Neural cell (in vitro differentiated cells): ENCODE measurements at regions not wholly inside any gene's neighbourhood (a gene's known extent, or its start where the extent isn't known, plus 50 kb on each side); places are given as distances from the start of the nearest gene placed in this dataset.

ENCODE experiments used
- H2AFZ ChIP-seq: fragments of 200-600, 300-800 bp; sonication (generic), shearing (Covaris generic); 2 replicates; pipeline ENCODE4 v1.6.0; 2014; ENCODE audit warnings: low read depth, mild to moderate bottlenecking, antibody characterized with exemption, low read length, moderate library complexity
- H3F3A ChIP-seq: fragments of 200-600 bp; shearing (Covaris generic); 2 replicates; pipeline ENCODE4 v1.6.1; 2016; ENCODE audit warnings: mild to moderate bottlenecking, moderate library complexity, mixed read lengths, antibody characterized with exemption, low read length; ENCODE audit not compliant: insufficient read depth, poor library complexity, severe bottlenecking
- H3K27ac ChIP-seq: fragments of 200-600, 300-800 bp; sonication (generic), shearing (Covaris generic); 2 replicates; pipeline ENCODE4 v1.5.1; 2014; ENCODE audit warnings: mild to moderate bottlenecking, low read length, moderate library complexity
- H3K27me3 ChIP-seq: fragments of 300-800, 200-600 bp; sonication (generic), shearing (Covaris generic); 2 replicates; pipeline ENCODE4 v1.6.0; 2014; ENCODE audit warnings: mild to moderate bottlenecking, low read depth, low read length, moderate library complexity; ENCODE audit not compliant: insufficient read depth
- H3K36me3 ChIP-seq: fragments of 300-800, 200-600 bp; sonication (generic), shearing (Covaris generic); 2 replicates; pipeline ENCODE4 v1.5.1; 2014; ENCODE audit warnings: mild to moderate bottlenecking, antibody characterized with exemption, low read length, moderate library complexity; ENCODE audit not compliant: insufficient read depth
- H3K4me2 ChIP-seq: fragments of 300-800, 200-600 bp; sonication (generic), shearing (Covaris generic); 2 replicates; pipeline ENCODE4 v1.6.0; 2014; ENCODE audit warnings: mild to moderate bottlenecking, low read length
- H3K4me3 ChIP-seq: fragments of 300-800, 200-600 bp; sonication (generic), shearing (Covaris generic); 2 replicates; pipeline ENCODE4 v1.5.1; 2014; ENCODE audit warnings: mild to moderate bottlenecking, low read length, moderate library complexity
- H3K79me2 ChIP-seq: fragments of 200-600 bp; shearing (Covaris generic); replicated peaks from 2 replicates; pipeline ENCODE4 v1.6.0; 2014; ENCODE audit warnings: mild to moderate bottlenecking, low read length, moderate library complexity; ENCODE audit not compliant: insufficient read depth
- H3K9ac ChIP-seq: fragments of 300-800, 200-600 bp; sonication (generic), shearing (Covaris generic); 2 replicates; pipeline ENCODE4 v1.6.1; 2016; ENCODE audit warnings: mild to moderate bottlenecking, low read length, mixed read lengths
- H3K9me2 ChIP-seq: fragments of 200-600 bp; shearing (Covaris generic); 2 replicates; pipeline ENCODE4 v1.6.1; 2016; ENCODE audit warnings: mild to moderate bottlenecking, low read length, mixed read lengths; ENCODE audit not compliant: insufficient read depth
- H3K9me3 ChIP-seq: fragments of 200-600, 300-800 bp; sonication (generic), shearing (Covaris generic); 2 replicates; pipeline ENCODE4 v1.6.1; 2016; ENCODE audit warnings: mild to moderate bottlenecking, mixed run types, low read length, moderate library complexity, mixed read lengths
- H4K20me1 ChIP-seq: fragments of 200-600 bp; shearing (Covaris generic); 2 replicates; pipeline ENCODE4 v1.6.1; 2016; ENCODE audit warnings: mild to moderate bottlenecking, mixed run types; ENCODE audit not compliant: insufficient read depth
- CTCF ChIP-seq: fragments of 450-650 bp; IDR thresholded peaks from 2 replicates; pipeline ENCODE4 v1.5.1; 2014; ENCODE audit warnings: antibody characterized with exemption, mild to moderate bottlenecking, moderate library complexity; ENCODE audit not compliant: poor library complexity, severe bottlenecking
- EP300 ChIP-seq: fragments of 450-650 bp; conservative IDR thresholded peaks from 2 replicates; pipeline ENCODE4 v1.6.1; 2014; ENCODE audit warnings: antibody characterized with exemption, mild to moderate bottlenecking, moderate library complexity; ENCODE audit not compliant: poor library complexity, severe bottlenecking
- EZH2 ChIP-seq: fragments of 200-600, 300-800 bp; shearing (Covaris generic), sonication (generic); IDR thresholded peaks from 2 replicates; pipeline ENCODE4 v1.6.1; 2014; ENCODE audit warnings: antibody characterized with exemption, low read length, borderline replicate concordance, mild to moderate bottlenecking; ENCODE audit not compliant: insufficient read depth, poor library complexity, severe bottlenecking
- MXI1 ChIP-seq: fragments of 450-650 bp; conservative IDR thresholded peaks from 2 replicates; pipeline ENCODE4 v1.6.1; 2014; ENCODE audit warnings: antibody characterized with exemption, mild to moderate bottlenecking; ENCODE audit not compliant: poor library complexity, severe bottlenecking
- POLR2AphosphoS5 ChIP-seq: IDR thresholded peaks from 2 replicates; pipeline ENCODE4 v1.6.1; 2012
- RAD21 ChIP-seq: fragments of 450-650 bp; conservative IDR thresholded peaks from 2 replicates; pipeline ENCODE4 v1.6.1; 2014; ENCODE audit warnings: antibody characterized with exemption, mild to moderate bottlenecking, moderate library complexity
- REST ChIP-seq: IDR thresholded peaks from 2 replicates; pipeline ENCODE4 v1.6.1; 2012; ENCODE audit warnings: borderline replicate concordance
- SMC3 ChIP-seq: fragments of 450-650 bp; conservative IDR thresholded peaks from 2 replicates; pipeline ENCODE4 v1.6.1; 2014; ENCODE audit warnings: antibody characterized with exemption, mild to moderate bottlenecking, moderate library complexity; ENCODE audit not compliant: poor library complexity
- TAF1 ChIP-seq: IDR thresholded peaks from 2 replicates; pipeline ENCODE4 v1.6.1; 2012; ENCODE audit warnings: low read depth

GRCh38 chr4:85243857-85244256 lies 231.1 kb upstream of the ARHGAP24 start:
- no peak overlapping the region for H3K4me3 ChIP-seq
- H3K9me2 ChIP-seq = no peaks in the 10 kb centered on the region
- no peak overlapping the region for H3K9ac ChIP-seq
- no peaks in the 10 kb centered on the region for H3K9me3 ChIP-seq
- no peaks in the 10 kb centered on the region for H3F3A ChIP-seq
- no peaks in the 10 kb centered on the region for H3K27me3 ChIP-seq
- no peak overlapping the region for H3K4me2 ChIP-seq
- no peaks in the 10 kb centered on the region for H4K20me1 ChIP-seq
- no peak overlapping the region for H2AFZ ChIP-seq
- H3K79me2 ChIP-seq = no peaks in the 10 kb centered on the region
- H3K27ac ChIP-seq = no peak overlapping the region
- TF ChIP-seq TAF1 = no peak
- TF ChIP-seq EP300 = no peak
- no peaks in the 10 kb centered on the region for H3K36me3 ChIP-seq

- Histone ChIP-seq H3K36me3 (no peaks in the 10 kb centered on the region), H3K79me2 (no peaks in the 10 kb centered on the region), H3K4me2 (no peak overlapping the region), H3K9ac (no peak overlapping the region), H3F3A (no peaks in the 10 kb centered on the region), H3K9me3 (no peaks in the 10 kb centered on the region), H3K9me2 (no peaks in the 10 kb centered on the region), H3K4me3 (no peak overlapping the region), H4K20me1 (no peaks in the 10 kb centered on the region), H3K27ac (no peak overlapping the region), H3K27me3 (no peaks in the 10 kb centered on the region), H2AFZ (no peak overlapping the region)
- no peak for TF ChIP-seq EP300
- no peak for TF ChIP-seq TAF1
- TF ChIP-seq SMC3 = no peak
- TF ChIP-seq POLR2AphosphoS5 = no peak
- TF ChIP-seq REST = no peak
- TF ChIP-seq CTCF = no peak
- TF ChIP-seq MXI1 = no peak
- TF ChIP-seq RAD21 = no peak
- TF ChIP-seq EZH2 = no peak
These were observed 230.3 kb upstream of the ARHGAP24 start for GRCh38 chr4:85244638-85245037.

- Histone ChIP-seq H3K9me3 (no peaks in the 10 kb centered on the region), H3K27me3 (no peaks in the 10 kb centered on the region), H3K9ac (no peak overlapping the region), H4K20me1 (no peaks in the 10 kb centered on the region), H3K27ac (no peak overlapping the region), H3K4me3 (no peak overlapping the region), H3K79me2 (no peaks in the 10 kb centered on the region), H3K4me2 (no peak overlapping the region), H2AFZ (no peak overlapping the region), H3K36me3 (no peaks in the 10 kb centered on the region), H3F3A (no peaks in the 10 kb centered on the region), H3K9me2 (no peaks in the 10 kb centered on the region)
- TF ChIP-seq RAD21 (no peak), CTCF (no peak), MXI1 (no peak), SMC3 (no peak), TAF1 (no peak), POLR2AphosphoS5 (no peak), EP300 (no peak), EZH2 (no peak), REST (no peak)
These were observed 228.9 kb upstream of the ARHGAP24 start for GRCh38 chr4:85246055-85246454.
